ENCODE measurements at regions not wholly inside any gene's neighbourhood (a gene's known extent, or its start where the extent isn't known, plus 50 kb on each side); places are given as distances from the start of the nearest gene placed in this dataset.

DNA sequence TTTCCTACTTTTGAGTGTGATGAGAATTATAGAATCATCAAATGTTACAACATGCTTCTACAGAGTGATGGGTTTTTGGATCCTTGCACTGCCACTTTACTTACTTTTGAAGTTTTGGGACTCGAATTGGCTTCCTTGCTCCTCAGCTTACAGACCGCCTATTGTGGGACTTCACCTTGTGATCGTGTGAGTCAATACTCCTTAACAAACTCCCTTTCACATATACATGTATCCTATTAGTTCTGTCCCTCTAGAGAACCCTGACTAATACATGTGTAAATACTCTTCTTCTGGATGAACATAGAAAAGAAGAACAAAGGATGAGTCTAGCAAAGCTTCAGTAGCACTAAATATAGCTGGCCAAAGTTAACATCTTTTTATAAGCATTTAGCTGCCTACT lies 98.7 kb upstream of the PDE4D start:
- Histone ChIP-seq H4K20me1 (replicated peaks; ENCODE audit: control insufficient read depth, extremely low read depth, insufficient read depth, low read length) (no peaks in the 10 kb centered on the region), H3K4me2 (ENCODE audit: insufficient read depth, low read length) (no peak overlapping the region), H2AFZ (ENCODE audit: low read depth, low read length) (no peak overlapping the region), H3K9me1 (replicated peaks; ENCODE audit: control insufficient read depth, extremely low read depth, insufficient read depth, low read length) (no peaks in the 10 kb centered on the region), H3K79me2 (ENCODE audit: control insufficient read depth, insufficient read depth, low read length) (no peaks in the 10 kb centered on the region), H3K9ac (replicated peaks; ENCODE audit: extremely low read depth, insufficient read depth, low read length) (no peak overlapping the region), H3K4me3 (replicated peaks in 1 of 3; ENCODE audit: insufficient read depth in 1 of 3, low read depth in 1 of 3, low read length in 3 of 3) (no peak overlapping the region), H3K36me3 (ENCODE audit: control insufficient read depth in 2 of 2, extremely low read depth in 1 of 2, insufficient read depth in 2 of 2, low read length in 2 of 2) (no peaks in the 10 kb centered on the region), H3K27ac (ENCODE audit: insufficient read depth, low read depth, low read length) (no peak overlapping the region), H3K27me3 (ENCODE audit: control insufficient read depth in 2 of 2, insufficient read depth in 2 of 2, low read length in 2 of 2) (no peaks in the 10 kb centered on the region), H3K4me1 (ENCODE audit: control insufficient read depth, extremely low read depth, insufficient read depth, low read length) (no peaks in the 10 kb centered on the region), H3K9me3 (replicated peaks; ENCODE audit: control insufficient read depth, insufficient read depth, low read length) (no peaks in the 10 kb centered on the region)
- TF ChIP-seq, protein P1, sequence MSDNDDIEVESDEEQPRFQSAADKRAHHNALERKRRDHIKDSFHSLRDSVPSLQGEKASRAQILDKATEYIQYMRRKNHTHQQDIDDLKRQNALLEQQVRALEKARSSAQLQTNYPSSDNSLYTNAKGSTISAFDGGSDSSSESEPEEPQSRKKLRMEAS (IDR thresholded peaks at IDR 0.05; ENCODE audit: insufficient read depth, insufficient read length) = no peak
- TF ChIP-seq POLR2A (IDR thresholded peaks at IDR 0.05; ENCODE audit: low read depth, low read length) = no peak
- TF ChIP-seq GATA2 (IDR thresholded peaks at IDR 0.05; ENCODE audit: insufficient read depth, insufficient read length, low read depth, low read length) = no peak
- TF ChIP-seq JUN (IDR thresholded peaks at IDR 0.05; ENCODE audit: borderline replicate concordance, insufficient read depth, insufficient read length, low read depth) = no peak
- no peak for TF ChIP-seq POLR2AphosphoS5 (IDR thresholded peaks at IDR 0.05; ENCODE audit: insufficient read depth, low read depth, low read length)
- TF ChIP-seq, protein P2, sequence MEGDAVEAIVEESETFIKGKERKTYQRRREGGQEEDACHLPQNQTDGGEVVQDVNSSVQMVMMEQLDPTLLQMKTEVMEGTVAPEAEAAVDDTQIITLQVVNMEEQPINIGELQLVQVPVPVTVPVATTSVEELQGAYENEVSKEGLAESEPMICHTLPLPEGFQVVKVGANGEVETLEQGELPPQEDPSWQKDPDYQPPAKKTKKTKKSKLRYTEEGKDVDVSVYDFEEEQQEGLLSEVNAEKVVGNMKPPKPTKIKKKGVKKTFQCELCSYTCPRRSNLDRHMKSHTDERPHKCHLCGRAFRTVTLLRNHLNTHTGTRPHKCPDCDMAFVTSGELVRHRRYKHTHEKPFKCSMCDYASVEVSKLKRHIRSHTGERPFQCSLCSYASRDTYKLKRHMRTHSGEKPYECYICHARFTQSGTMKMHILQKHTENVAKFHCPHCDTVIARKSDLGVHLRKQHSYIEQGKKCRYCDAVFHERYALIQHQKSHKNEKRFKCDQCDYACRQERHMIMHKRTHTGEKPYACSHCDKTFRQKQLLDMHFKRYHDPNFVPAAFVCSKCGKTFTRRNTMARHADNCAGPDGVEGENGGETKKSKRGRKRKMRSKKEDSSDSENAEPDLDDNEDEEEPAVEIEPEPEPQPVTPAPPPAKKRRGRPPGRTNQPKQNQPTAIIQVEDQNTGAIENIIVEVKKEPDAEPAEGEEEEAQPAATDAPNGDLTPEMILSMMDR (IDR thresholded peaks at IDR 0.05; ENCODE audit: extremely low read depth in 1 of 2, insufficient read depth in 1 of 2, low read depth in 1 of 2, low read length in 2 of 2) = no peak
- TF ChIP-seq MYC (IDR thresholded peaks at IDR 0.05; ENCODE audit: low read depth, low read length) = no peak
- TF ChIP-seq EZH2 (IDR thresholded peaks at IDR 0.05; ENCODE audit: borderline replicate concordance, low read depth, low read length, severe bottlenecking) = no peak
- no peak for TF ChIP-seq FOS (IDR thresholded peaks at IDR 0.05; ENCODE audit: borderline replicate concordance, insufficient read depth, low read length)
- ChIA-PET CTCF (no interaction called here), POLR2A (no interaction called here)
- dilution Hi-C loops (cut with MboI; ENCODE audit: extremely low pct_ligation_motif_present, low sequenced_read_pairs) (no loop called here), intact Hi-C loops (cut with micrococcal nuclease) (no loop called here)
- no peak for DNase-seq (ENCODE audit: low read depth, low spot score)
- FAIRE-seq = no peak
- no TSS peak for BruUV-seq (replicated peaks)

All from endothelial cell of umbilical vein (primary cell).